Psoas muscle (tissue), 7 donors: ENCODE measurements at regions not wholly inside any gene's neighbourhood (a gene's known extent, or its start where the extent isn't known, plus 50 kb on each side); places are given as distances from the start of the nearest gene placed in this dataset.
A peak's percentile ranks its signal among the peaks of the same experiment; 100 is the strongest.

Source experiments
- ATAC-seq, 4 donors: fragments of 200-7000 bp; cut with Tn5 transposase; one replicate each; pipeline ENCODE4 v1.9.1; 2020; ENCODE audit warnings: moderate library complexity in 3 of 4, mild to moderate bottlenecking in 2 of 4
- DNase-seq, 2 donors: peaks; one replicate each; pipeline ENCODE4 v3.0.0-alpha.2; 2020
- H3K27ac ChIP-seq: fragments of 200-600 bp; one replicate; pipeline ENCODE4 v1.8.0; 2022
- H3K27me3 ChIP-seq, 3 donors: fragments of 200-600 bp in 1 of 3; one replicate each; pipeline versions ENCODE4 v1.6.1 to v1.8.0; 2013 to 2022; ENCODE audit warnings: low read length in 2 of 3, mild to moderate bottlenecking in 2 of 3, moderate library complexity in 1 of 3; ENCODE audit not compliant: insufficient read depth in 3 of 3
- H3K36me3 ChIP-seq, 2 donors: fragments of 200-600 bp in 1 of 2; one replicate each; pipeline versions ENCODE4 v1.6.1 to v1.8.0; 2013 to 2022; ENCODE audit warnings: low read depth in 1 of 2, mild to moderate bottlenecking in 1 of 2, moderate library complexity in 1 of 2; ENCODE audit not compliant: insufficient read depth in 1 of 2
- H3K4me1 ChIP-seq: fragments of 200-600 bp; one replicate; pipeline ENCODE4 v1.8.0; 2022
- H3K4me3 ChIP-seq: fragments of 200-600 bp; one replicate; pipeline ENCODE4 v1.8.0; 2022; ENCODE audit warnings: mild to moderate bottlenecking
- H3K9me3 ChIP-seq: fragments of 200-600 bp; one replicate; pipeline ENCODE4 v1.8.0; 2022
- WGBS, 3 donors: extraction: QIAGEN DNeasy Blood & Tissue Kit; methylation state at CpG; one replicate each; pipeline versions ENCODE4 v1.1.6 to v1.1.7; 2013; 5-methylcytosine and 5-hydroxymethylcytosine counted together
- intact Hi-C, 2 donors: fragments of 100-400 bp; cut with DNase I; formaldehyde crosslinking; loops; one replicate each; pipeline versions ENCODE4 v1.11.0 to v1.14.2; 2022
- TF ChIP-seq, protein P1 (sequence below): fragments of 200-600 bp; IDR thresholded peaks from one replicate; pipeline ENCODE4 v1.8.0; 2022; ENCODE audit warnings: antibody characterized with exemption
- donor health status: healthy with polysubstance abuse.
- donor health status: DM: no; HTN: no; CAD: no; lungs with moderate emphysema.
- donor health status: Bipolar disorder and iron deficiency.
- donor health status: healthy.
- donor health status: DM: yes; HTN: yes; CAD: no.
- donor health status: DM: no; HTN: no; CAD: no.
- donor health status: DM: yes; HTN: yes; CAD: no.

DNA sequence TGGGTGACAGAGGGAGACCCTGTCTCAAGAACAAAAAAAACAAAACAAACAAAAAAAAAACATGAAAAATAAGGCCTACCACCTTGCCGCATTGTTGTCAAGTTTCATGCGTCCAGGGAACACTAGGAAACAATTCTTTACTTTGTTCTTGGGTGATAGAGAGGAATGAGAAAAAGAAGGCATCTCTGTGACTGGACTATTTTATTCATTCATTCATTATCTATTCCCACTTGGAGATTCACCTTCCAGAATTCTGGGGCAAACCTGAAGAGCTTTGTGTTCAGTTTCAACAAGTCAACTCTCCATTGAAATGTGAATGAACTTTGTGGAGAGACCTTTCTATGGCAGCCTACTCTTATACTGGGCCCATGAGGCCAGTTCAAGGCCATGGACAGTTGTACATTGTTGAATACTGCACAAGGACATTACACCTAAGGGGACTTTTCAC lies 88.5 kb upstream of the NDUFV2 start:
- H3K27ac ChIP-seq, result no peak overlapping the region
- TF ChIP-seq, protein P1, sequence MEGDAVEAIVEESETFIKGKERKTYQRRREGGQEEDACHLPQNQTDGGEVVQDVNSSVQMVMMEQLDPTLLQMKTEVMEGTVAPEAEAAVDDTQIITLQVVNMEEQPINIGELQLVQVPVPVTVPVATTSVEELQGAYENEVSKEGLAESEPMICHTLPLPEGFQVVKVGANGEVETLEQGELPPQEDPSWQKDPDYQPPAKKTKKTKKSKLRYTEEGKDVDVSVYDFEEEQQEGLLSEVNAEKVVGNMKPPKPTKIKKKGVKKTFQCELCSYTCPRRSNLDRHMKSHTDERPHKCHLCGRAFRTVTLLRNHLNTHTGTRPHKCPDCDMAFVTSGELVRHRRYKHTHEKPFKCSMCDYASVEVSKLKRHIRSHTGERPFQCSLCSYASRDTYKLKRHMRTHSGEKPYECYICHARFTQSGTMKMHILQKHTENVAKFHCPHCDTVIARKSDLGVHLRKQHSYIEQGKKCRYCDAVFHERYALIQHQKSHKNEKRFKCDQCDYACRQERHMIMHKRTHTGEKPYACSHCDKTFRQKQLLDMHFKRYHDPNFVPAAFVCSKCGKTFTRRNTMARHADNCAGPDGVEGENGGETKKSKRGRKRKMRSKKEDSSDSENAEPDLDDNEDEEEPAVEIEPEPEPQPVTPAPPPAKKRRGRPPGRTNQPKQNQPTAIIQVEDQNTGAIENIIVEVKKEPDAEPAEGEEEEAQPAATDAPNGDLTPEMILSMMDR, result no peak
- ATAC-seq, result no peak
- no peak overlapping the region for H3K4me3 ChIP-seq
- no peaks in the 10 kb centered on the region for H3K27me3 ChIP-seq
- intact Hi-C loops, result no loop called here
- peaks cover 8% of the 10 kb centered on the region for H3K4me1 ChIP-seq
- no peak for DNase-seq
- 92 to 100% (median 97%) methylated on average over 2 of the region's 2 CpGs for WGBS, 3 donors
- no peaks in the 10 kb centered on the region for H3K9me3 ChIP-seq
- no peaks in the 10 kb centered on the region for H3K36me3 ChIP-seq

DNA sequence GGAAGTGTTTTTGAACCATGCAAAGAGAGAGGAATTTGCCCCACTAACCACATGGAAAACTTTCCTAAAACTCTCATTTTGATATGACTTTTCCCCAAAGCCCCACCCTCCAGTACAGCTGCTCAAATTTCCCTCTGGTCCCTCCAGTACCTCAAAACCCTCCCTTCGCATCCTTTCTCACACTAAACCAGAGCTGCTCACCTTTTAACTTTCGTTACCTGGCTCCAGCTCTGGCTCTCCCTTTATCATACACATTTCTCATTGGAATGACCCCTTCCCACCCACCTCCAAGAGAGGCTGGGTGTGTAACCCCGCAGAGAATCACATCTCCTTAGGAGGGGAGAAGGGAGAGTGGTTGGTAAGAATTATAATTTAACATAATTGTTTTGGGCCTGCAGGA lies 86.8 kb upstream of the NDUFV2 start:
- H3K36me3 ChIP-seq, result no peaks in the 10 kb centered on the region
- TF ChIP-seq, protein P1, result no peak
- H3K4me1 ChIP-seq, result peaks cover 8% of the 10 kb centered on the region
- DNase-seq, result no peak
- no peak for ATAC-seq
- no peaks in the 10 kb centered on the region for H3K9me3 ChIP-seq
- intact Hi-C loops, result no loop called here
- H3K27me3 ChIP-seq, result no peaks in the 10 kb centered on the region
- H3K4me3 ChIP-seq, result no peak overlapping the region
- WGBS, 3 donors, result 67 to 98% (median 95%) methylated on average over 3 of the region's 3 CpGs
- H3K27ac ChIP-seq, result no peak overlapping the region

DNA sequence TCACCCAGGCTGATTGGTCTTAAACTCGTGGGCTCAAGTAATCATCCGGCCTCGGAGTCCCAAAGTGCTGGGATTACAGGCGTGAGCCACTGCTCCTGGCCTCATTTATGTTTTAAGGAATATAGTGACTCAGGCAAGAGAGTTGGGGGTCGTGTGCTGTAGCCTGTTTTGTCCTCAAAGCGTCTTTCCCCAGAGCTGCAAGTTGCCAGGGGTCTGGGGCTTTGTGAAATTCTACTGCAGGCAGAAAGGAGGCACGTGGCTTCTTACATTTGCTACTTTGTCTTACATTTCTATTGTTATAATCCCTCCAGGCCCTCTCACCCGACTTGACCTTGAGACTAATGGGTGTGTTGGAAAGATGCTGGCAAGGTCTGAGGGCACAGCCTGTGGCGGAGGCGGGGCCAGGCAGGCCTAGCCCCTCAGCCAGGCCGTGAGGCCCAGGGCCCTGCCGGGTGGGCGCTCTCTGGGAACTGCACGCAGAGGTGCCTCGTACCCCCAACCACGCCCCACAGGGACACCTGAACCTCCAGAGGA lies 85.8 kb upstream of the NDUFV2 start:
- Histone ChIP-seq H3K4me1 (peaks cover 8% of the 10 kb centered on the region), H3K9me3 (no peaks in the 10 kb centered on the region), H3K27me3 (no peaks in the 10 kb centered on the region), H3K4me3 (peak overlapping the region; percentile 57), H3K27ac (peak overlapping the region; percentile 80), H3K36me3 (no peaks in the 10 kb centered on the region)
- DNase-seq (no peak), ATAC-seq (peak; percentile 23 to 64 (median 54))
- intact Hi-C loops, result no loop called here
- 41 to 56% (median 52%) methylated on average over 16 of the region's 16 CpGs for WGBS, 3 donors
- TF ChIP-seq, protein P1, result no peak

DNA sequence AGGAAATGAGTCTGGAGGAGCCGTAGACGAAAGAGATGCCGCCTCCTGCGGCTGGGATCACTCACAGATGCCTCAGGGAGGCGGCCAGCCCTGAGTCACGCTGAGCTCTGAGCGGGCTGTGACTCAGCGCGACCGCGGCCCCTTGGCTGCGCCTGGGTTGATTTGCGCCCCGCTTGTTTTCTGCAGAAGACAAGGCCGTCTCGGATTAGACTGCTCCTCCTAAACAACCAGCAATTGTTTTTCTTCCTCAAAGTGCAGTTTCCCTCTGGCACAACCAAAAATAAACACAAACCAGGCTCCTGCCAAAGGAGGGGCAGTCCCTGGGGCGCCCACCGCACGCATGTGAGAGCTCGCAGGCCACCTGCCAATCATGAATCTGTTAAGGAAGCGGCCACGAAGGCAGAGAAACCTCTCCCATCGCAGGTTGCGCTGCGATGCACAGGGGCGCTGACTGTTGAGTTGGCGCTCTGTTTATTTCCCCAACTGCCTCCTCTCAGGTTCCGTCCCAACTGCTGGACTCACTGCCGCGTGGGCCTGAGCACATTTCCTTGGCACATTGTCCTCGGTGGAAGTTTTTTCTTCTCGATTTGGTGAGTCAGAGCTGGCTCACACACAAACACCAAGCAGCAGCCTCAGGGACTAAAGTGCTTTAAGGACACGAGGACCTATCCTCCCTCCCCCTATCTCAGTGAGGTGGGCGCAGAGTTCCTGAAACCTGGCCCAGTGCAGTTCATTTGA lies 85.2 kb upstream of the NDUFV2 start:
- Histone ChIP-seq H3K27ac (peak overlapping the region; percentile 80), H3K4me1 (peaks cover 8% of the 10 kb centered on the region), H3K27me3 (no peaks in the 10 kb centered on the region), H3K4me3 (peak overlapping the region; percentile 57), H3K36me3 (no peaks in the 10 kb centered on the region), H3K9me3 (no peaks in the 10 kb centered on the region)
- peak; percentile 95 to 97 (median 97) for ATAC-seq
- TF ChIP-seq, protein P1, result no peak
- WGBS, 3 donors, result 10 to 28% (median 10%) methylated on average over 34 of the region's 34 CpGs
- intact Hi-C loops, result no loop called here
- peak; percentile 88 for DNase-seq

DNA sequence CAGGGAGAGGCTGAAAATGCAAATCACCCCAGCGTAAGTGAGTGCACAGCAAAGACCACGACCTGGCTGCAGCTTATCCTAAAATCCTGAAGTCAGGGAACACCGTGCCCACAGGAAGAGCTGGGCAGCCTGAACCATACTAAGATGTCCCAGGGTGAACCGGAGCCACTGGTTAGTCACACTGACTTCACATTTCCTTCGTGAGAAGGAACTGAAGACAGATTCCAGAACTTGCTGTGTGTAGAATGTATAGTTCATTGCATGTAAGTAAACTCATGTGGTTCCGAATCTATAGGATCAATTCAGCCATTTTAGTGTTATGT lies 84.6 kb upstream of the NDUFV2 start:
- H3K9me3 ChIP-seq, result no peaks in the 10 kb centered on the region
- H3K4me3 ChIP-seq, result peak overlapping the region; percentile 57
- H3K4me1 ChIP-seq, result peaks cover 8% of the 10 kb centered on the region
- H3K27ac ChIP-seq, result peak overlapping the region; percentile 80
- intact Hi-C loops, result no loop called here
- no peaks in the 10 kb centered on the region for H3K27me3 ChIP-seq
- WGBS, 3 donors, result 35 to 59% (median 35%) methylated on average over 6 of the region's 6 CpGs
- DNase-seq (no peak), ATAC-seq (peak; percentile 31 to 67 (median 60))
- TF ChIP-seq, protein P1, result no peak
- H3K36me3 ChIP-seq, result no peaks in the 10 kb centered on the region
